Epithelial cell of esophagus (primary cell): ENCODE measurements at regions not wholly inside any gene's neighbourhood (a gene's known extent, or its start where the extent isn't known, plus 50 kb on each side); places are given as distances from the start of the nearest gene placed in this dataset.

Source experiments
- DNase-seq: peaks from one replicate; pipeline ENCODE4 v3.0.0; 2010; ENCODE audit warnings: low read depth
- H3K4me3 ChIP-seq: 2 replicates; pipeline ENCODE4 v1.5.1; 2011; ENCODE audit warnings: mild to moderate bottlenecking, low read length, control low read depth
- CTCF ChIP-seq: IDR thresholded peaks from 2 replicates; pipeline ENCODE4 v1.5.1; 2011; ENCODE audit warnings: low read depth, mild to moderate bottlenecking, low read length, control low read depth, inconsistent platforms; ENCODE audit not compliant: insufficient read depth; ENCODE audit errors: missing control alignments

- DNase-seq, result no peak
- TF ChIP-seq CTCF, result no peak
- no peak overlapping the region for H3K4me3 ChIP-seq
Measured at GRCh38 chrX:85504381-85504780, 124.9 kb upstream of the POF1B start.

GRCh38 chrX:85503258-85504158 lies 124.0 kb upstream of the POF1B start:
- peak; percentile 85 for DNase-seq
- no peak overlapping the region for H3K4me3 ChIP-seq
- no peak for TF ChIP-seq CTCF

- no peak overlapping the region for H3K4me3 ChIP-seq
- peak; percentile 7 for DNase-seq
- TF ChIP-seq CTCF, result no peak
Measured at GRCh38 chrX:85501349-85501748, 121.9 kb upstream of the POF1B start.

- TF ChIP-seq CTCF, result no peak
- H3K4me3 ChIP-seq, result no peak overlapping the region
- DNase-seq, result peak; percentile 78
Measured at GRCh38 chrX:85499400-85499799, 119.9 kb upstream of the POF1B start.

- peak; percentile 44 for DNase-seq
- no peak overlapping the region for H3K4me3 ChIP-seq
- no peak for TF ChIP-seq CTCF
Measured at GRCh38 chrX:85493821-85494220, 114.4 kb upstream of the POF1B start.

- TF ChIP-seq CTCF, result no peak
- H3K4me3 ChIP-seq, result no peak overlapping the region
- DNase-seq, result no peak
Measured at GRCh38 chrX:85454295-85454694, 74.8 kb upstream of the POF1B start.

GRCh38 chrX:85444613-85445012 lies 65.1 kb upstream of the POF1B start:
- no peak overlapping the region for H3K4me3 ChIP-seq
- no peak for TF ChIP-seq CTCF
- no peak for DNase-seq
